Immature natural killer cell (primary cell): ENCODE measurements at regions not wholly inside any gene's neighbourhood (a gene's known extent, or its start where the extent isn't known, plus 50 kb on each side); places are given as distances from the start of the nearest gene placed in this dataset.

ENCODE experiments used
- DNase-seq, 3 donors: peaks; one replicate each; pipeline ENCODE4 v3.0.0; 2022; ENCODE audit warnings: mixed read lengths in 1 of 3
- H3K27ac Mint-ChIP-seq, 6 donors: one replicate each; pipeline ENCODE4 v1.8.0; 2020; ENCODE audit warnings: mixed read lengths in 6 of 6, mild to moderate bottlenecking in 5 of 6, inconsistent platforms in 4 of 6, moderate library complexity in 3 of 6
- H3K27me3 Mint-ChIP-seq, 3 donors: one replicate each; pipeline ENCODE4 v1.8.0; 2020 to 2021; ENCODE audit warnings: low read depth in 3 of 3, mild to moderate bottlenecking in 3 of 3, mixed read lengths in 3 of 3, moderate library complexity in 3 of 3, inconsistent platforms in 1 of 3
- H3K36me3 Mint-ChIP-seq, 3 donors: one replicate each; pipeline ENCODE4 v1.8.0; 2020; ENCODE audit warnings: mixed read lengths in 3 of 3, inconsistent platforms in 2 of 3, mild to moderate bottlenecking in 2 of 3
- H3K4me1 Mint-ChIP-seq, 2 donors: one replicate each; pipeline ENCODE4 v1.8.0; 2020; ENCODE audit warnings: inconsistent platforms in 2 of 2, mild to moderate bottlenecking in 2 of 2, mixed read lengths in 2 of 2, moderate library complexity in 1 of 2
- H3K4me3 Mint-ChIP-seq, 5 donors: one replicate each; pipeline ENCODE4 v1.8.0; 2020; ENCODE audit warnings: mild to moderate bottlenecking in 5 of 5, mixed read lengths in 5 of 5, inconsistent platforms in 3 of 5, moderate library complexity in 3 of 5
- H3K9me3 Mint-ChIP-seq, 6 donors: one replicate each; pipeline ENCODE4 v1.8.0; 2020; ENCODE audit warnings: mild to moderate bottlenecking in 6 of 6, mixed read lengths in 6 of 6, inconsistent platforms in 4 of 6, moderate library complexity in 3 of 6

DNA sequence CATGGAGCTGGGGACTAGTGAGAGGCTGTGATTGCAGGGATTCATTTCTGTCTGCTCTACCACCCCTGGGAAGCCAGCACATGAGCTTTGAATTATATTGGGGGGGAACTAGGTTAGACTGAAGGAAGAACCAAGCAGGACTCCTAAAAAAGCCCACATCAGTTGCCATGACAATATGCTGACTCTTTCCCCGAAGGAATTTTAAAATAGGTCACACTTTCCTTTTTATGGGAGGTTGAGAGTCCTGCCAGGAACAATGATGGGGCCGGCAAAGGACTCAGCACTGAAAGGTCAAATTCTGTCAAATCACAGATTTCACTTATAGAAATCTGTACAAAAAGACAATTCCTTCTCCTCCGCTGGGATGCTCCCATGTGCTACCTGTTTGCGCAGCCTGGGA is 130.8 kb downstream of the ZNF621 start:
- DNase-seq, result no peak
- H3K4me3 Mint-ChIP-seq, result no peak overlapping the region
- H3K27ac Mint-ChIP-seq, result no peak overlapping the region
- no peaks in the 10 kb centered on the region for H3K36me3 Mint-ChIP-seq
- H3K9me3 Mint-ChIP-seq, result no peaks in the 10 kb centered on the region
- H3K27me3 Mint-ChIP-seq, result peaks cover 1 to 13% (median 5%) of the 10 kb centered on the region in 3 donors
- H3K4me1 Mint-ChIP-seq, result no peaks in the 10 kb centered on the region

DNA sequence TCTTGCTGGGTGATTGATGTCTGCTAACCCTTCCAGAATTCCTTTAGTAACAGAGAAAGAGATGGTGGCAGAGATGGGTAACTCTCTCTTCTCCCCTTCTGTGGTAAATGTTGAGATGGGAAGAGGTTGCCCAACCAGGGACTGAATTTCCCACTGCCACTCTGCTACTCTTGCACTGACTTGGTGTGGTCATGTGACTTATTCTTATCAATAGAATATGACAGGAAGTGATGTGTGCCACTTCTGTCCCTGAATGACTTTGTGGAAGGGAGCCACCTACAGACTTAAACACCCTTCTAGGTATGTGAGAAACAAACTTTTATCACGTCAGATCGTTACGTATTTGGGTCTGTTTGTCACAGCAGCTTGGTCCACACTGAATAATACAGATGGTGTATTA is 132.9 kb downstream of the ZNF621 start:
- Mint-ChIP-seq H3K4me3 (no peak overlapping the region), H3K27me3 (peaks cover 0 to 15% (median 5%) of the 10 kb centered on the region in 3 donors), H3K4me1 (no peaks in the 10 kb centered on the region), H3K9me3 (no peaks in the 10 kb centered on the region), H3K36me3 (no peaks in the 10 kb centered on the region), H3K27ac (no peak overlapping the region)
- DNase-seq, result no peak

DNA sequence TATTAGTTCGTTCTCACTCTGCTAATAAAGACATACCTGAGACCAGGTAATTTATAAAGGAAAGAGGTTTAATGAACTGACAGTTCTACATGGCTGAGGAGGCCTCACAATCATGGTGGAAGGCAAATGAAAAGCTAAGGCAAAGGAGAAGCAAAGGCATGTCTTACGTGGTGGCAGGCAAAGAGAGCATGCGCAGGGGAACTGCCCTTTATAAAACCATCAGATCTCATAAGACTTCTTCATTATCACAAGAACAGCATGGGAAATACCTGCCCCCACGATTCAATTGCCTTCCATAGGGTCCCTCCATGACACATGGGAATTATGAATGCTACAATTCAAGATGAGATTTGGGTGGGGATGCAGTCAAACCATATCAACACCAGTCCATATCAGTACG is 133.5 kb downstream of the ZNF621 start:
- H3K9me3 Mint-ChIP-seq, result no peaks in the 10 kb centered on the region
- peaks cover 0 to 15% (median 5%) of the 10 kb centered on the region in 3 donors for H3K27me3 Mint-ChIP-seq
- H3K27ac Mint-ChIP-seq, result no peak overlapping the region
- no peak overlapping the region for H3K4me3 Mint-ChIP-seq
- H3K4me1 Mint-ChIP-seq, result no peaks in the 10 kb centered on the region
- H3K36me3 Mint-ChIP-seq, result no peaks in the 10 kb centered on the region
- DNase-seq, result no peak

DNA sequence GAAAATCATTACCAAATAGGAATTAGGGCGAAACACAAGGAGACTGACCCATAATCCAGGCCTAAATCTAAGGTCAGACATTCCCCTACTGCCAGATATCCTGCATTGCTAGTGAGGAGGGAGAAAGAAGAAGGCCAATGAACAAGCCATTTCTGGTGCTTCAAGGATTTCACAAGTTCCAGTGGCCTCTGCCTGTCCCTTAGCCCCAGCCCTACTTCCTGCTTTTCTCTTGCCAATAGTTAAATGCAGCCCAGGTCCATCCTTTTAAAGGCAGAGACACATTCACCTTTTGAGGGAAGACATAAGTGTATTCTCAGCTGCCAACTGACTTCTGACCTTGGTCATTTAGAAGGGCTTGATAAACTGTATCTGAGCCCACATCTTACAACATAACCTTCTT is 135.8 kb downstream of the ZNF621 start:
- Mint-ChIP-seq H3K27me3 (peaks cover 0 to 15% (median 6%) of the 10 kb centered on the region in 3 donors), H3K27ac (no peak overlapping the region), H3K4me3 (no peak overlapping the region), H3K36me3 (no peaks in the 10 kb centered on the region), H3K9me3 (no peaks in the 10 kb centered on the region), H3K4me1 (no peaks in the 10 kb centered on the region)
- DNase-seq, result no peak

DNA sequence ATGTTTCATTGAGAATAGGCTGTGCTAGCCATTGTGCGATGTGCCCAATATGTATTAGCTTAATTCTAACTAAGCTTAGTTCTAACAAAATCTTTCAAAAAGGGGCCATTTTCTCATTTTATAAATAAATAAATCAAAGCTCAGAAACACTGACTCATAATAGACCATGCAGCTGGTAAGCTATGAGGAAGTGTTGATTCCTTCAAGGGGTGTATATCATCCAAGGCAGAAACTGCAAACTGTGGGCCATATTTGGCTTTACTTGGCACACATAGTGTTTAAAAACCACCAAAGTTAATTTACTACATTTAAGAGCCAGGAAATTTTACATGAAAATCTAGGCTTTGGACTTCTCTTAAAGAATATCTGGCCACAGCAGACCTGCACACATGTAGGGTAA is 136.5 kb downstream of the ZNF621 start:
- Mint-ChIP-seq H3K27ac (no peak overlapping the region), H3K36me3 (no peaks in the 10 kb centered on the region)

DNA sequence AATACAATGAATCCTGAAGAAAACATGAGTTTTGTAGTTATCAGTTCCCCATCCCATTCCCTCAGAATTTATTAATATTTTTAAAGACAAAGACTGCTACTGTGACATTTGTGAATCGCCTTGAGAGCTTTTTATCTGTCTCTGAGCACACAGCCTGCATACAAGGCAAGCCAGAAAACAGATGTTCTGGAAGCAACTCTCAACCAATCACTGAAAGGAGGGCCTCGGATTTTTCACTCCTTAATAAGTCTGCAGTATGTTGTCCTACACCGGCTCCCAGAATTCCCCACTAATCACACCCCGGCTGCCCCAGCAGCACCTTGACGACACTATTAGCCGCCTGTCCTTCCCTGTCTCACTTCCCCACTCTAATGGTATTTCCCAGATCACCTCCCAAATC is 138.5 kb downstream of the ZNF621 start:
- no peaks in the 10 kb centered on the region for H3K4me1 Mint-ChIP-seq
- peaks cover 0 to 6% (median 5%) of the 10 kb centered on the region in 3 donors for H3K27me3 Mint-ChIP-seq
- H3K9me3 Mint-ChIP-seq, result no peaks in the 10 kb centered on the region
- no peaks in the 10 kb centered on the region for H3K36me3 Mint-ChIP-seq
- DNase-seq, result no peak
- H3K4me3 Mint-ChIP-seq, result no peak overlapping the region
- no peak overlapping the region for H3K27ac Mint-ChIP-seq

More for the DNA sequence above, 136.5 kb downstream of the ZNF621 start:
- no peaks in the 10 kb centered on the region for H3K4me1 Mint-ChIP-seq
- H3K9me3 Mint-ChIP-seq, result no peaks in the 10 kb centered on the region
- no peak overlapping the region for H3K4me3 Mint-ChIP-seq
- peaks cover 0 to 14% (median 5%) of the 10 kb centered on the region in 3 donors for H3K27me3 Mint-ChIP-seq
- DNase-seq, result no peak

DNA sequence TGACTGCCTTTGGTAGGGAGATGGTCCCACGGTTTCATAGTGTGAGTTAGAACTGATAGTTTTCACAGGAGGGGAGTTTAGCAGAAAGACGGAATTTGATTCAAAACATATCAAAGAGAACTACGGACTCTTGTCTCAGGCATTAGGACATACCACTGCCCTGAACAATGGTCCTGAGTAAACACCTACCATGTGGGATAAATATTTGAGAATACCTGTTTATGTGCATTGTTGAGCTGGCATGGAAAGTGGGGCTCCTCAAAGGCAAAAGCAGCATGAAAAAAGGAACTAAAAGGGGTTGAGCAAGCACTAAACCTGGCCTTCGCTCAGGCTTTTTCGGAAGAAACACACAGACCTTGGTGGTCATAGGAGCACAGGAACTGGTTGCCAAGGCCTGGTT is 144.4 kb downstream of the ZNF621 start:
- H3K27ac Mint-ChIP-seq, result no peak overlapping the region
- H3K36me3 Mint-ChIP-seq, result no peaks in the 10 kb centered on the region
- H3K27me3 Mint-ChIP-seq, result peaks cover 0 to 8% (median 1%) of the 10 kb centered on the region in 3 donors
- H3K4me3 Mint-ChIP-seq, result no peak overlapping the region
- no peak for DNase-seq
- H3K9me3 Mint-ChIP-seq, result peaks cover 0 to 5% (median 0%) of the 10 kb centered on the region in 6 donors
- H3K4me1 Mint-ChIP-seq, result no peaks in the 10 kb centered on the region

DNA sequence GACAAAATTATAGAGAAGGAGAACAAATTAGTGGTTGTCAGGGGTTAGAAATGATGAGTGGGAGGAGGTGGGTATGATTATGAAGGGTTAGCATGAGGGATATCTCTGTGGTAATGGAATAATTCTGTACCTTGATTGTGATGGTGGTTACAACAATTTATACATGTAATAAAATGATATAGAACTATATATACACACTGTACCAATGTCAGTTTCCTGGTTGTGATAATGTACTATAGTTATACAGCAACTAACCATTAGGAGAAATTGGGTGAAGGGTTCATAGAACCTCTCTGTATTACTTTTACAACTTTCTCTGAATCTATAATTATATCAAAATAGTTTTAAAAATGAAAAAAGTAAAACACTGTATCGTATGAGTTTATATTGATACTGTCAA is 148.1 kb downstream of the ZNF621 start:
- H3K4me1 Mint-ChIP-seq, result no peaks in the 10 kb centered on the region
- peaks cover 0 to 9% (median 0%) of the 10 kb centered on the region in 3 donors for H3K27me3 Mint-ChIP-seq
- no peaks in the 10 kb centered on the region for H3K36me3 Mint-ChIP-seq
- H3K4me3 Mint-ChIP-seq, result no peak overlapping the region
- H3K27ac Mint-ChIP-seq, result no peak overlapping the region
- DNase-seq, result no peak
- peaks cover 0 to 7% (median 0%) of the 10 kb centered on the region in 6 donors for H3K9me3 Mint-ChIP-seq

DNA sequence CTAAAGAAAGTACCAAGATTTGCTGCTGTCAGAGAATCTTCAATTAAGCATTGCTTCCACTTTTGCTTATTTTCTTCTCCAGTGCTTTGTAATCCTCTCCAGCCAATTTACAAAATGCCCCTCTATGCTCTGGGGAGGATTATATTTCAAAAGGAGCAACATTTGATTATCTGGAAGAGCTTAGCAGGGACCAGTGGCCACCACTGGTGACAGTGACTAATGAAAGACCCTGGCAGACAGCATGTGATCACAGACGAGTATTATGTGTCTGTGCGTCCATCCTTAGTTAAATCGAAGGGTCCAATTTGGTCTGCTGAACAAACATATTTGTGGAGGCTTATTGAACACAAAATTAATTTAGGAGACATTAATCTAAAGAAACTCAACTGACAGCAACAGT is 152.6 kb downstream of the ZNF621 start:
- H3K36me3 Mint-ChIP-seq, result no peaks in the 10 kb centered on the region
- peaks cover 0 to 8% (median 0%) of the 10 kb centered on the region in 3 donors for H3K27me3 Mint-ChIP-seq
- no peak overlapping the region for H3K27ac Mint-ChIP-seq
- H3K4me1 Mint-ChIP-seq, result no peaks in the 10 kb centered on the region
- no peak for DNase-seq
- peaks cover 0 to 4% (median 0%) of the 10 kb centered on the region in 6 donors for H3K9me3 Mint-ChIP-seq
- H3K4me3 Mint-ChIP-seq, result no peak overlapping the region

DNA sequence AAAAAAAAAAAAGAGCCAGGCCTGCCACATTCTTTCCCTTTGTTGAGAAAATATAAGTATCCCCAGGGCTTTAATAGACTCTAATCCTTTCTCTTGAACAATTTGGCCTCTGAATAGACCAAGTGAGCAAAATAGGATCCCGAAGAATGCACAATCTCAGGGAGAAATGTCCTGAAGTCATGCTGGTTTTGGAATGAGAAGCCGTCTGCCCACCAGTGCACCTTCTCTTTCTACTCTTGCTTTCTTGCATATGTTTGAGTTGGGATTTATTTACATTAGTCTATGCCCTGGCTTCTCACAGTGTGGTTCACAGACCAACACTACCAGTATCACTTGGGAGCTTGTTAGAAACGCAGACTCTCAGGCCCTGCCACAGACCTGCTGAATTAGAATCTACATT is 153.0 kb downstream of the ZNF621 start:
- H3K36me3 Mint-ChIP-seq, result no peaks in the 10 kb centered on the region
- DNase-seq, result no peak
- peaks cover 0 to 8% (median 0%) of the 10 kb centered on the region in 3 donors for H3K27me3 Mint-ChIP-seq
- no peaks in the 10 kb centered on the region for H3K4me1 Mint-ChIP-seq
- peaks cover 0 to 3% (median 0%) of the 10 kb centered on the region in 6 donors for H3K9me3 Mint-ChIP-seq
- H3K27ac Mint-ChIP-seq, result no peak overlapping the region
- H3K4me3 Mint-ChIP-seq, result no peak overlapping the region

DNA sequence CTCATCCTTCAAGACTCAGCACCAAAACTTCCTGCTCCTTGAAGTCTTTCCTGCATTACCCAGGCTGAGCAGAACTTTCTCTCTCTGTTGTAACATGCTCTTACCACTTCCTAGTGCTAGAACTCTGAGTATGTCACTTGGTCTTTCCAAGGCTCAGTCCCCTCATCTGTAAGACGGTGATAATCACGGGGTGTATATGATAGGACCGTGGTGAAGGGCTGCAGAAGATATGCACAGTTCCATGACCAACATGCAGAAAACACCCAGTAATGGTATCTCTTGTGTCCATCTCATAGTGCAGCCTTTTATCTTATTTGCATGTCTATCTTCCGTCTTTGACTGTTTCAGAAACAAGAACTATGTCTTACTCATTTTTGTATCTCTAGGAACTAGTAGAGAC is 154.5 kb downstream of the ZNF621 start:
- Mint-ChIP-seq H3K27me3 (peaks cover 0 to 8% (median under 1%) of the 10 kb centered on the region in 3 donors), H3K9me3 (peaks cover 0 to 3% (median 0%) of the 10 kb centered on the region in 6 donors), H3K36me3 (no peaks in the 10 kb centered on the region), H3K27ac (no peak overlapping the region), H3K4me3 (no peak overlapping the region), H3K4me1 (no peaks in the 10 kb centered on the region)
- no peak for DNase-seq

DNA sequence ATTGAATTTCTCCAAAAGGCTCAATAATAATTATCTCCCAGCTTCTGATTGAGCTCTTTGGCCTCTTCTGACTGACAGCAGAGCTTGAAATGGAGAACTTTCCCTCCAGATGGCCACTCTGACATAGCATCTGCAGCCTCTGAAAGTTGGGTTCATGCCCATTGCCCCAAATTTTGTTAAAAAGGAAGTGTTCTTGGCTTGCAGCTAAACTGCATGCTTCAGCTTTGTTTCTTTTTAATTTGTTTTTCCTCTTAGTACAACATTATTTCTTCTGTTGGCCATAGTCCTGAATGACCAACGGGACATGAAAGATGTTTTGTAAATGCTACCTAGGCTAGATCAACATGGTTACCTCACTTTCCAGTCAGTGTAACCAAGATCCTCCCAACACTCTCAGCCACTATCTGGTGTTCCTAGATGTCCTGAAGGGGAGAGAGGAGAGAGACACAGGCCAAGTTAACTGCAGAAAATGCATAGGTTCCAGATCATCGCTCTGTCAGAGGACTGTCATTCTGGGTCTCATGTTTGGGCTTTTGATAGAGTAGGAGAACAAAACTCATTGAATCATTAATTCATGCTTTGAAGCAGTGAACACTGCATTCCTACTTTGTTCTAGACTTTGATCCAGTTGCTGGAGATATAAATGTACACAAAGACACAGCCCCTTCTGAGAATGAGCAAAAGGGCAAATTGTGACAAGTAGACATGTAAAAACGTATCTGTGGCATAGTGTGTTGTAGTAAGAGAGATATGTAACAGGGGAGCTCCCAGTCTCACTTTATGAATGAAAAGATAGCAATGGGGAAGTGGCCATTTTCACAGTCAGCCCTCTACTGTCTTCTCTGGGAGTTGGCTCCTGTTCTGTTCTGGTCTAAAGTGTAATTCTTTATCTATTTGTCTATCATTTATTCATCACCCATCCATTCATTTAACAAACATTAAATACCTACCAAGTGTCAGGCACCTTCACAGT is 156.2 kb downstream of the ZNF621 start:
- Mint-ChIP-seq H3K4me3 (no peak overlapping the region), H3K9me3 (no peaks in the 10 kb centered on the region), H3K27ac (no peak overlapping the region), H3K36me3 (no peaks in the 10 kb centered on the region), H3K4me1 (no peaks in the 10 kb centered on the region), H3K27me3 (peaks cover 0 to 4% (median 1%) of the 10 kb centered on the region in 3 donors)
- DNase-seq, result no peak

DNA sequence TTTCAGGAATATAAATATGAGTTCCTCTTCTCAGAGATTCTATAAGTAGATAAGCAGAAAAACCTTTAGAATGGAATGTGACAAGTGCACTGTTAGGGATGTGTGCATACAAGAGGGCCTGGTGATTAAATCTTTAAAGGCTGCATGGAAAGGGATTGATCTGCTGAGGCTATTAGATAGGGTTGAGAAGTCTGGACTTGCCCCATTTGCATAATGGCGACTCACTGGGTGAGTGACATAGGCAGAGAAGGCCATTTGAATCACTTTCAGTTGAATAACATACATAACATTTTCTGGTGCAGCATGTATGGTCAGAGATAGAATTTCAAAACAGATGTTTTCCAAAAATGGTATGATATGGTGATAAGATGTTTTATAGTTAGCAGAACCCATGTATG is 156.9 kb downstream of the ZNF621 start:
- peaks cover 0 to 5% (median 4%) of the 10 kb centered on the region in 3 donors for H3K27me3 Mint-ChIP-seq
- no peak overlapping the region for H3K4me3 Mint-ChIP-seq
- no peaks in the 10 kb centered on the region for H3K9me3 Mint-ChIP-seq
- H3K4me1 Mint-ChIP-seq, result no peaks in the 10 kb centered on the region
- no peaks in the 10 kb centered on the region for H3K36me3 Mint-ChIP-seq
- no peak for DNase-seq
- no peak overlapping the region for H3K27ac Mint-ChIP-seq

DNA sequence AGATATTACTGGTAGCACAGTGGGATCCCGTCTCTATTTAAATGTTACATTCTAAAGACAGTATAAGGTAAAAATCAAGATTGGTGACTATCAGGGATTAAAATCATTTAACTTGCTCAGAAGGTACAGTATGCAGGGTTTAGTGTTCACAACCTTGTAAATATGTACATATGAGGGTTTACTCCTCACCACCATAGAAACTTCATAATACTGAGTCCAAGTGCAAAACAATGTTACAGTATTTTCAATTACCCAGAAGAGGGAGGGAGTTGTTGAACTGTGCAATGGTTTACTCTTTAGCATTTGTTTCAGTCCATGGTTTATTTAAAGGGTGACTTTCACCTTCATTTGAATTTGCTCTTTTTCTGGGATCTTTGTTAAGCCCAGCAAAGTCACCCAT is 165.1 kb downstream of the ZNF621 start:
- no peak for DNase-seq
- no peaks in the 10 kb centered on the region for H3K36me3 Mint-ChIP-seq
- H3K4me3 Mint-ChIP-seq, result no peak overlapping the region
- no peak overlapping the region for H3K27ac Mint-ChIP-seq
- H3K27me3 Mint-ChIP-seq, result peaks cover 3 to 6% (median 6%) of the 10 kb centered on the region in 3 donors
- no peaks in the 10 kb centered on the region for H3K4me1 Mint-ChIP-seq
- H3K9me3 Mint-ChIP-seq, result no peaks in the 10 kb centered on the region
